Germinal center (tissue), 1 donor: ENCODE measurements at regions not wholly inside any gene's neighbourhood (a gene's known extent, or its start where the extent isn't known, plus 50 kb on each side); places are given as distances from the start of the nearest gene placed in this dataset.

Experiments used
- DNase-seq: peaks from one replicate; pipeline ENCODE4 v3.0.0; 2012; ENCODE audit warnings: mixed read lengths, low spot score

GRCh38 chr15:29554531-29554930, 267.7 kb downstream of the TJP1 start:
- DNase-seq = no peak

DNA sequence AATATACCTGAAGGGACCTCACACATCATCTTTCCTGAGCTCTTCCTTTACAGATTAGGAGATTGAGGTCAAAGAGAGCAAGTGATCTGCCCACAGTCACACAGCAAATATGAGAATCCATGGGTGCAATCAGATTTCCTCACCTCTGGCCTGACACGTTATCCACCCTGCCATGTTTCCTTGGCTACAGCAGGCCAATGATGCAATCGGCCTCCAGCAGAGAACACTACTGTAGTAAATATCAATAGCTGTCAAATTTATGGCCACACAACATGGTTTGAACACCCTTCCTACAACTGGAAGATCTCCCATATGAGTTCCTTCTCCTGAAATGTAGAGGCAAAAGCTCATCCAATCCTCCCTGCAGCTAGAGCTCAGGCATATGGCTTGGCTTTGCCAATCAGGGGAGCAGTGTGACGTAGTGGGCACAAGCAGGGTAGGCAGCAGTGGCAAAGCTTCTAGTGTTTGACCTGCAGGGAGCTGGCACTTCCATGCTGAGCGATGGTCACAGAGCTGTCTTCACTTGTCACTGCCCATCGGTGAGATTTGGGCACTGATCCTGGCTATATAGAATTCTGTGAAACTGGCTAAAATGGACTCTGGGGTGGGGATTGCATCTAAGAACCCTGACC, 271.3 kb downstream of the TJP1 start:
- DNase-seq = no peak

GRCh38 chr15:29548006-29548405, 274.3 kb downstream of the TJP1 start:
- DNase-seq = no peak

DNA sequence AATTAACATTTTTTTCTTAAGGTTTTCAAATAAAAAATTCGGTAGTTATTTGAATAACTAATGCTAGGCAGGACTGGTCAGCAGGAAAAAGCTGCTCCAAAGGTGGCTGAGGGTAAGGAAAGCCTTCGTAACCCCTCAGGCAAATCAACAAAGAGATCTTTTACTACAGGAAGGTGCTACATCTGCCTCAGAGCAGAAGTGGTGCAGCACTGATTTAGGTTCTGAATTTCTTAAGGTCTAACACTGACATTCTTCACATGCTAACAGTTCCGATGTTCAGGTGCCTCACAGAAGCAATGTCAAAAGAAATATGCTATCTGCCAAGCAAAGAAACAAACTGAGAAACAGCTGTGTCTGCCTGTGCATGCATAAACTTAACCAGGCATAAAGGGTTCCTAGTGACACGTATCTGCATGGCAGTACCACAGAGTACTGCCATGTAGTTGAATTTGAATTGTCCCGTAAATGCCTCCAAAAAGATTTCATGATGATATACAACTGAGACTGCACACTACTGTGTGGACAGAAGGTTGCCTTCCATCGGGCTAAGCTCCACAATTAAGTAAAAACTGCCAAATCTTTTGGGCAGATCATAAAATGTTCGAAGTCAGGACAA, 275.0 kb upstream of the NSMCE3 start:
- no peak for DNase-seq

DNA sequence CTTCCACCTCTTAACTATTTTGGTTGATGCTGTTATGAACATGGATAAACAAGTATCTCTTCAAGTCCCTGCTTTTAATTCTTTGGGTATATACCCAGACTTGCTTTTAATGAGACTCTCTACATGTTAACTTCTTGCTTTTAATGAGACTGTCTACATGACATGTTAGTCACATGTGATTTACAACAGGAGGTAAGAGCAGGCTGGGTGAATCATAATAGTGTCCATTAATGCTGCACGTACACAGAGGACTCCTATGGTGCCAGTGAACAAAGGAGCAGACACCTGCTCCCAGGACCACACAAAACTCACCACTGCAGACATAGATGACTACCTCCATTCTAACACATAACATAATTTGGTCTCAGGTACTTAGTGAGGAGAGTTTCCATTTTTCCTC, 273.4 kb upstream of the NSMCE3 start:
- DNase-seq = no peak

GRCh38 chr15:29541309-29541708, 271.7 kb upstream of the NSMCE3 start:
- DNase-seq = no peak

DNA sequence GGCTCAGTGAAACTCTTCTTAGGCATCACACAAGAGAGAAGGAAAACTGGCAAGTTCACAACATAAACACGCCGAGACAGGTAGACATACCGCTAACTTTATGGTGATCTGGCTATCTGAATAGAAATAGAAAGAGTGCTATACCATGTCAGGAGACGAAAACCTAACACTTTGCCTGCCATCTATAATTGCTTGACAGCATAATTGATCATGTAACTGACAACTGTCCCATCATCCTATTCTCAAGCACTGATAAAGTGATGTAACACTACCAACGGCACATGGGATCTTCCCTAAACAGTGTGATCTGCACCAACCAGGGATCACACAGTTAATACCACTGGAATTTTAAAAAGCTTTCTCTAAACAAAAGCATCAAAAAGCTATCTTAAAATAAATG, 270.9 kb upstream of the NSMCE3 start:
- DNase-seq = no peak

GRCh38 chr15:29539736-29540135, 270.1 kb upstream of the NSMCE3 start:
- no peak for DNase-seq

DNA sequence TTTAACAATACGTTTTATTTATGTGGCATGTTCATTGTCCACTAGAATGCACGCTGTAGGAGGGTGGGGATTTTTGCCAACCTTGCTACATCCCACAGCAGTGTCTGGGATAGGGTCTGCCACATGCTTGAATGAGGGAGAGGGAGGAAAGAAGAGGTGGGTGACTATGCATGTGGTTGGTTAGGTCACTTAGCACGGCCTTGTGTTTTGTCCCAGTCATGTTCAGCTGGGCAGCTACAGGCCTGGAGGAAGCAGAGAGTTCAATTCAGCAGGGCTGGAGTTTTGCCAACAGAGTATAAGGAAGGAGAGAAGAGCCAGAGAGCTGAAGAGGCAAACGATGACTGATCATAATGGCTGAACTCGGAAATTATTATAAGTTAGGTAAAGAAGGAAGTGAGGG, 268.4 kb upstream of the NSMCE3 start:
- no peak for DNase-seq

DNA sequence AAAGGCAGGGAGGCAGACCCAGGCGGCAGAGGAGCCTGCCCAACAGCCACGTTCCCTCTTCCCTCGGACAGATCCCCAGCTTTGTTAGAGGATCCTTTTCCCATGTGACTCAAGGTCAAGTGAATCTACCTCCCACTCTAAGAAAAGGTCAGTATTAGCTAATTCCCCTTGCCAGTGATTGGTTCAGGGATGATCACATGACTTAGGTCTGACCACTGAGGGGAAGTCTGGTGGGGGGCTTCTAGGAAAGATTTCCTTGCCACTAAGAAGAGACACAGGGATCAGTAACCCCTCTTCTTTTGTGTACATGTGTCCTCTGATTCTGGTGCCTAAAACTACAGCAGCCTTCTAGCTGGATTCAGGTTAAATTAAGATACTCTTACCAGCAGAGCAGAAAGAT, 266.3 kb upstream of the NSMCE3 start:
- DNase-seq = no peak

- DNase-seq = no peak
These were observed 264.8 kb upstream of the NSMCE3 start for GRCh38 chr15:29534378-29534777.

DNA sequence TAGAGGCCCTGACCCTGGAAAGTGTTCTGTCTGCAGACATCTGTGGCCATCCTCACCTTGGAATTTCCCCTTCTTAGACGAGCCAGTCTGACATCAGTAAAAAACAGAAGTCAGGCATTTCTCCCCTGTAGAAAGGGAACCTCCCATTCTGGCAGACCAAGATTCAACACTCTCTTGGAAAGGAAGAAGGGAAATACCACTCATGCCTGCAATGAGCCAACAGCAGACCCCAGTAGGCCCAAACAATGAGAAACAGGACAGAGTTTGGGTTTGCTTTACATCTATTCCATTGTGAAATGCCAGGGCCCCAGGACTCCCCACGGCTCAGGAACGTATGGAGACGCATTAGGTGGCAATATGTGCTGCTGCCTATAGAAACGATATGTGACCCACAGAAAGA, 264.0 kb upstream of the NSMCE3 start:
- no peak for DNase-seq

DNA sequence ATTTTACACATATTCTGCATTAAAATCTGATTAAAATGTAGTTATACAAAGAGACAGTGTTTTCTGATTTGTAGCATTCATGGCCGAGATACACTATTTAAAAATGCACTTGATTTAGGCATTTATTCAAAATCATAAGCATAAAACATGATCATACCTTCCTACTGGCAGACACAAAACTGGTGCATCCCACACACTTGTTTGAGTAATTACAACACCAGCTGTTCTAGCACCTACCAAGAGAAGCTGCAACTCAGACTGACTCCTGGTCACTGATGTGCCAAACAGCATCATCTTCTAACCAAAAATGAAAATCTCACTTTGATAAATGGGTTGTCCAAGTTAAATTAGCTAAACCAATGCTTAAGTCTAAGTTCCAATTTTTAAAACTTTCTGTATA, 262.7 kb upstream of the NSMCE3 start:
- no peak for DNase-seq

DNA sequence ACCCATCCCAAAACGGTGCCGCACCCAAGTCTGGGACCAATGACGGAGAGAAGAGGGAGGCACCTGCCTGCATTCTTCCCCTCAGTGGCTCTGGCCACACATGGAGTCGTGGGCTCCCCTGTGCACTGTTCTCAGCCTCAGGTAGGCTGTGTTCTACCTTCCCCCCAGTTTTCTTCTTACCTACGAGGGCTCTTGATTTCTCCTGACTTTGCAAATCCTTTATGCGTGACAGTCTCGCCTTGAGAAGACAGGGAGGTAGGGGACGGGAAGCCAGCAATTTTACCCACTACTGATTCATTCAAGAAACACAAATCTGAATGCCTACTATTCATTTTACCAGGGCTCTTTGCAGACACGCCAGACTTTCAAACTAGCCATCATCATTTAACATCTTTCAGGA, 261.3 kb upstream of the NSMCE3 start:
- no peak for DNase-seq

- no peak for DNase-seq
These were observed 259.4 kb upstream of the NSMCE3 start for GRCh38 chr15:29529043-29529442.

DNA sequence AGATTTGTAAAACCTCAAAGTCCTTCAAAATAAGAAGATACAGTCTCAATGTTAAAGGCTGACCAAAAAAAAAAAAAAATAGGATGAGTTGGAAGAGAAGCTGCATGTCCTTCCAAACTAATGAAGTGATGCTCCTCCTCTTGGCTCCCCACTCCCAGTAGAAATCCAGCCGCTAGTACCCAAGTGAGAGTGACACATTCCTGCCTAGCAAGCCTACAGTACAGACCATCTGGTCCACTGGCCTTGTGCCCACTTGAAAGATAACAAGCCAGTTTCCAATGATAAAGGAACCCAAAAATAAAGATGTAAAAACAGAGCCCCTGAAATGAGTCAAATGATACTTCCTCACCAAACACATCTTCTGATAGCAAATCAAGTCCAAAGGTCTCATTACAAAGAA, 258.7 kb upstream of the NSMCE3 start:
- DNase-seq = no peak

- no peak for DNase-seq
These were observed 257.2 kb upstream of the NSMCE3 start for GRCh38 chr15:29526802-29527201.

DNA sequence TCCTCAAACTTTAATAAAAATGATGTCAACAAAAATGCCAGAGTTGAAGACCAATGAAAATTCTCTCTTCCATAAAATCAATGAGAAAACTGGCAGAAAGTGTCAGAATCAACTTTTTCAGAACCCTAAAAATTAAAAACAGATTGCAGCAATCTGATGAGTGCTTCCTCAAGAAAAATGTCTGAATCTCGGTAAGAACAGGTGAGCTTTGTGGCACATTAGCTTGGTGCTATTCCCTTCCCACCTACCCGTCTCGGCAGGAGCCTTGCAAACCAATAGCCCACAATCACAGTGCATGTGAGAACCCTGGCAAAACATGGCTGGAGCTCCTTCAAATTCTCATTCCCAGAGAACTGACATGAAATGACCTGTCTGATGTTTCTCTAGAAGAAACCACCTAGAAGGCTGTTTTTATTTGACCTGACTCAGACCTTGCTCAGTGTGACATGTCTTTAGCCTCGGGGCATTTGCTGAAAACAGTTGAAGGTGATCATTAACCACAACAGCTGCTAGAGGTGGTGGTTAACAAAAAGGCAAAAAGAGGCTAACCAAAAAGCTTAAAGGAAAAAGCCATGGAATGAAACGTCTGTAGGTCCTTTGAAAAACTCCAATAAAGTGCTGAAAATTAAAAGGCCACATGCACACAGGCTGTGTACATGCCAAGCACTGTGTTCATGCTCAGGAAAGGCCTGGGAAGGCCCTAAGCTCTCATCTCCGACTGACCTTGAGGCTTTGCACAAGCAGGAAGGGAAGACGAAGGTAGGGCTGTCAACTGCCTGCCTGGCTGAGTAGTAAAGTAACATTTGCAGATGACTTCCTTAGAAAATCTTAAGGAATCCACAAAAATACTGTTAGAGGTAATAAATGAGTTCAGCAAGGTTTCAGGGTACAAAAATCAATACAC, 253.0 kb upstream of the NSMCE3 start:
- DNase-seq = no peak

DNA sequence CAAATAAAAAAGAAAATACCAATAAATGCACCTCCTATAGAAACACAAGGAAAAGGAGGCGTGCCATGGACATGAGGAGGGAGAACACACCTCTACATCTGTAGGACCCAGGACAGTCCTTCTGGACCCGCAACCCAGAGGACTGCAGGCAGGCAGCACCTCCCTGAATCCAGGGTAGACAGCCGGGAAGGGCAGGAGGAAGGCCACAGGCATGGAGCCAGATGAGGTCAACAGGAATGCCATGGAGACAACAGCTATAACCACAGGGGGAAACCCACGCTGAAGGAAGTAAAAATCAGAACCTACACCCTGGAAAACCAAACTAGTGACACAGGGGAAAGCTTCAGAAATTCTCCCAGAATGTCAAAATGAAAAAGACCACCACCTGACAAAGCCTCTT, 248.8 kb upstream of the NSMCE3 start:
- no peak for DNase-seq

GRCh38 chr15:29517829-29518228, 248.2 kb upstream of the NSMCE3 start:
- DNase-seq = no peak

DNA sequence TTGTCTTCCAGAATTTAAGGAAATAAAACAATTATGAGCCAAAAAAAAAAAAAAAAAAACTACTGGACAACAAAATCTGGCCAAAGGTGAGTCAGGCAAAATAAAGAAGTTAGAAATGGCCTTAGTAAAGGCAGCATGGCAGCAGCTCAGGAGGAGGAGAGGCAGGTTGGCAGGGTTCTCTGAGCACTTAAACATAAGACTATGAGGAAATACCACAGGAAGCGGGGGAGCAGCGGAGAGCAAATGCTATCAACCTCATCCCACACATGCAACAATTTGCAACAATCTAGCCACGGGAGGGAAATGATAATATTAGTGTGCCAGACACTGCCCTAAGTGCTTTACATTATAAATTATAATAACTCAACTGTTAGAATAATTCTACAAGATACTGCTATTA, 247.3 kb upstream of the NSMCE3 start:
- no peak for DNase-seq

- DNase-seq = no peak
These were observed 245.3 kb upstream of the NSMCE3 start for GRCh38 chr15:29514926-29515325.

DNA sequence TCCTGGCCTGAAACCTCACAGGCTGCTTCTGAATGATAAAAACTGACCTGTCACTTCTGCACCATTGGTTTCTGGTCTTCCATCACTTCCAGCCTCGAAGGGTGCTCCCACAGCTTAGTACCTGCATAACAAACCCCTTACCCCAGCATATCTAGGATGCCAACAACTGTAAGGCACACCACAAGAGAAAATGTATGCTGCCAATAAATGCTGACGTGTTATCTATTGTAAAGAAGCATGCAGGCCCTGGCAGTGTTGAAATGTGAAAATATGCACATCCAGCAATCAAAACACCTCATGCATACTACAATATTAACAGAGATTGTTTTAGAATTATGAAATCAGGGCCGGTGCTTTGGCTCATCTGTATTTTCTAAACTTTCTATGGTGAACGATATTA, 242.0 kb upstream of the NSMCE3 start:
- no peak for DNase-seq
